Pancreas (tissue), 10 donors: ENCODE measurements at regions not wholly inside any gene's neighbourhood (a gene's known extent, or its start where the extent isn't known, plus 50 kb on each side); places are given as distances from the start of the nearest gene placed in this dataset.

Experiments used
- ATAC-seq, 4 donors: fragments of 200-7000 bp; cut with Tn5 transposase; one replicate each; pipeline versions ENCODE4 v1.8.0 to v1.9.1; 2020; ENCODE audit warnings: mild to moderate bottlenecking in 4 of 4, moderate library complexity in 4 of 4
- DNase-seq, 6 donors: peaks; one replicate each; pipeline ENCODE4 v3.0.0-alpha.2; 2020
- FAIRE-seq: peaks from 2 replicates; lab custom pipeline; 2012; peaks lifted over from hg19 to GRCh38; lab: Jason Lieb, UNC
- H3K27ac ChIP-seq, 4 donors: fragments of 200-600 bp; sonication (generic); 1 replicate in 3 of 4; 2 replicates in 1 of 4; pipeline versions ENCODE4 v1.5.0 to v1.8.0; 2020
- H3K27me3 ChIP-seq, 4 donors: fragments of 200-600 bp; one replicate each; pipeline ENCODE4 v1.8.0; 2021
- H3K36me3 ChIP-seq, 3 donors: fragments of 200-600 bp; sonication (generic) in 1 of 3; one replicate each; pipeline versions ENCODE4 v1.5.0 to v1.8.0; 2020 to 2021
- H3K4me1 ChIP-seq, 3 donors: fragments of 200-600 bp; one replicate each; pipeline ENCODE4 v1.8.0; 2021
- H3K4me3 ChIP-seq, 4 donors: fragments of 200-600 bp; sonication (generic) in 2 of 4; one replicate each; pipeline versions ENCODE4 v1.5.0 to v1.8.0; 2020 to 2021
- H3K9me3 ChIP-seq, 4 donors: fragments of 200-600 bp; one replicate each; pipeline ENCODE4 v1.8.0; 2021
- WGBS, 2 donors: extraction: QIAGEN DNeasy Blood & Tissue Kit; methylation state at CpG; one replicate each; pipeline ENCODE4 v1.1.7; 2013; 5-methylcytosine and 5-hydroxymethylcytosine counted together
- intact Hi-C, 3 donors: fragments of 100-400 bp; cut with DNase I; formaldehyde crosslinking; loops; one replicate each; pipeline versions ENCODE4 v1.11.1 to v1.14.2; 2022
- TF ChIP-seq, protein P1 (sequence below), 4 donors: fragments of 200-600 bp; sonication (generic) in 3 of 4; IDR thresholded peaks; one replicate each; pipeline versions ENCODE4 v1.5.0 to v1.8.0; 2021; ENCODE audit warnings: antibody characterized with exemption in 4 of 4
- donor health status: healthy with polysubstance abuse.
- donor health status: DM: no; HTN: no; CAD: no; lungs with moderate emphysema.
- donor health status: DM: no; HTN: no; CAD: no.
- donor health status: control.
- donor health status: control.
- donor health status: Bipolar disorder and iron deficiency.
- donor health status: DM: yes; HTN: yes; CAD: no.
- donor health status: DM: no; HTN: no; CAD: no.
- donor health status: DM: no; HTN: no; CAD: no.
- donor health status: DM: yes; HTN: yes; CAD: no.

DNA sequence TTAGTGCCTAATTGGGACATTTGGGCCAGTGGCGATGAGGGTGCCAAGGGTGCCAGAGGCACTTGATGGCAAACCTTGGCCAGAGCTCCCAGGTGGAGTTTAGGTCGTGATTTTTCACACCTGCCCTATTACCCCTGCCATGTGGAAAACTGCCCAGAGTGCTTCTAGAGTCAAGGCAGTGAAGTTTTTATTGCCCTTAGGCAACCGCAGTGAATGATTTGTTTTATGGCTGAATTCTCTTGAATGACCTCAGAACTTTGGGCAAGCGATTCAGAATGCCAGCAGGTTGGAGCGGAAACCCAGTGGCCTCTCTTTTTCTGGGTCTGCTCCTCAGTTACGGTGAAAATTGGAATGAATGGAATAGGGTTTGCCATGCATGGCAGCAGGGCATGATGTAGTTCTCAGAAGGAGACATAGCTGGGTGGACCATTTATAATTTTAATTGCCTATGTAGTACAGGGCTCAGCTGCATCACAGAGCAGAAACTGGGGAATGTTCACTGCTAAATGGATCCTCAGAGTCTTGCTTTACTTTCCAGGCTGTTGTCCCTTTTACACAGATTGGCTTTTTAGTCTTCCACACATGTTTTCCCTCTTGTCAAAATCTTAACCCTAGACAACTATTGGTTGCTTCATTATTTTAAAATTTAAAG is 820.0 kb upstream of the SEMA6A start:
- no peaks in the 10 kb centered on the region for H3K27me3 ChIP-seq
- H3K36me3 ChIP-seq: no peaks in the 10 kb centered on the region
- no peak overlapping the region for H3K4me3 ChIP-seq
- H3K4me1 ChIP-seq: no peaks in the 10 kb centered on the region
- intact Hi-C loops: no loop called here
- WGBS, 2 donors: 61 to 68% methylated on average over 6 of the region's 6 CpGs
- H3K9me3 ChIP-seq: no peaks in the 10 kb centered on the region
- TF ChIP-seq, protein P1, sequence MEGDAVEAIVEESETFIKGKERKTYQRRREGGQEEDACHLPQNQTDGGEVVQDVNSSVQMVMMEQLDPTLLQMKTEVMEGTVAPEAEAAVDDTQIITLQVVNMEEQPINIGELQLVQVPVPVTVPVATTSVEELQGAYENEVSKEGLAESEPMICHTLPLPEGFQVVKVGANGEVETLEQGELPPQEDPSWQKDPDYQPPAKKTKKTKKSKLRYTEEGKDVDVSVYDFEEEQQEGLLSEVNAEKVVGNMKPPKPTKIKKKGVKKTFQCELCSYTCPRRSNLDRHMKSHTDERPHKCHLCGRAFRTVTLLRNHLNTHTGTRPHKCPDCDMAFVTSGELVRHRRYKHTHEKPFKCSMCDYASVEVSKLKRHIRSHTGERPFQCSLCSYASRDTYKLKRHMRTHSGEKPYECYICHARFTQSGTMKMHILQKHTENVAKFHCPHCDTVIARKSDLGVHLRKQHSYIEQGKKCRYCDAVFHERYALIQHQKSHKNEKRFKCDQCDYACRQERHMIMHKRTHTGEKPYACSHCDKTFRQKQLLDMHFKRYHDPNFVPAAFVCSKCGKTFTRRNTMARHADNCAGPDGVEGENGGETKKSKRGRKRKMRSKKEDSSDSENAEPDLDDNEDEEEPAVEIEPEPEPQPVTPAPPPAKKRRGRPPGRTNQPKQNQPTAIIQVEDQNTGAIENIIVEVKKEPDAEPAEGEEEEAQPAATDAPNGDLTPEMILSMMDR (IDR thresholded peaks at IDR 0.05): no peak
- no peak overlapping the region for H3K27ac ChIP-seq
- ATAC-seq: no peak
- FAIRE-seq: no peak
- no peak for DNase-seq

DNA sequence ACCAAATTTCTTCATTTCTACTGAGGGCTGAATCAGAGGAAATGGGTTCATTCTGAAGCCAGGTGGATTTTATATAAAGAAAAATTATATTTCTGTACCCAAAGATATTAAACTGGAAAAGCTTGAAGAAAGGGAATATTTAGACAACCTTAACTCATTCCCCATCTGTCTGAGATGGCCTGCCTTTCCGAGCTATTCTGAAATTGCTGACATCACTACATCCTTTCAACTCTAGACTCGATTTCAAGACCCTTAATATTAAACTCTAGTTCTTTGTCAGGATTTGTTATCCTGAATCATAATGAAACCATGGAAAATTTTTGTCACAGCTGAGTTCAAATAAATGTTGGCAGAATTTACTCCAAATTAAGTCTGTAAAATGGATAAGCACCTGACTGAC is 818.5 kb upstream of the SEMA6A start:
- intact Hi-C loops: no loop called here
- no peaks in the 10 kb centered on the region for H3K4me1 ChIP-seq
- FAIRE-seq (no peak), DNase-seq (no peak), ATAC-seq (no peak)
- no peak overlapping the region for H3K4me3 ChIP-seq
- H3K27ac ChIP-seq: no peak overlapping the region
- TF ChIP-seq, protein P1 (IDR thresholded peaks at IDR 0.05): no peak
- 48 to 79% methylated on average over 2 of the region's 2 CpGs for WGBS, 2 donors
- H3K36me3 ChIP-seq: no peaks in the 10 kb centered on the region
- no peaks in the 10 kb centered on the region for H3K27me3 ChIP-seq
- no peaks in the 10 kb centered on the region for H3K9me3 ChIP-seq

DNA sequence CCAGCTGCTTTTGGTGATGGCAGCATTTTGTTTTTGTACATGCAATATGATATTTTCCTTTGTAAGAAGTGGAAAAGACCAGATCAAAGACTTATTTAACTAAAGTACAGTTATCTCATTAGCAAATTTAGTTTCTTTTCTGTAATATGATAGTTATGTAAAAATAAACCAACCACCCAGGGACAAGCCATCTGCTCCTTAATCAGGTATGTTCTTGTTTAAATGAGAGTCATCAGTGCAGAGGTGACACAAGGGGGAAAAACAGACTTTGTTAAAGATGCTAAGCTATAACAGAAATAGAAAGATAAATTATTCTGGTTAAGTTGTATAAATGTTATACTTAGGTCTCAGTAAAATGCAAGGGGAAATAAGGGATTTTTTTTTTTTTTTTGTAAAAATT is 805.7 kb upstream of the SEMA6A start:
- ATAC-seq: no peak
- Histone ChIP-seq H3K9me3 (no peaks in the 10 kb centered on the region), H3K27ac (no peak overlapping the region), H3K4me3 (no peak overlapping the region), H3K27me3 (no peaks in the 10 kb centered on the region), H3K4me1 (no peaks in the 10 kb centered on the region), H3K36me3 (no peaks in the 10 kb centered on the region)
- FAIRE-seq: no peak
- TF ChIP-seq, protein P1 (IDR thresholded peaks at IDR 0.05): no peak
- intact Hi-C loops: no loop called here
- DNase-seq: no peak

DNA sequence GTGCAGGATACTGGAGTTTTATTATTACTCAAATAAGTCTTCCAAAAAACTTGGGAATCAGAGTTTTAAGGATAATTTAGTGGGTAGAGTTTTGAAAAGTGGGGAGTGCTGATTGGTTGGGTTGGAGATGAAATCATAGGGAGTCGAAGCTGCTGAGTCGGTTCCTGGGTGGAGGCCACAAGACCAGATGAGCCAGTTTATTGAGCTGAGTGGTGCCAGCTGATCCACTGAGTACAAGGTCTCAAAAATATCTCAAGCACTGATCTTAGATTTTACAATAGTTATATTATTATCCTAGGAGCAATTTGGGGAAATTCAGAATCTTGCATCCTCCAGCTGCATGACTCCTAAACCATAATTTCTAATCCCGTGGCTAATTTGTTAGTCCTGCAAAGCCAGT is 804.9 kb upstream of the SEMA6A start:
- 50 to 81% methylated on average over 3 of the region's 3 CpGs for WGBS, 2 donors
- ATAC-seq (no peak), DNase-seq (no peak), FAIRE-seq (no peak)
- Histone ChIP-seq H3K36me3 (no peaks in the 10 kb centered on the region), H3K27ac (no peak overlapping the region), H3K4me3 (no peak overlapping the region), H3K4me1 (no peaks in the 10 kb centered on the region), H3K9me3 (no peaks in the 10 kb centered on the region), H3K27me3 (no peaks in the 10 kb centered on the region)
- intact Hi-C loops: no loop called here
- TF ChIP-seq, protein P1 (IDR thresholded peaks at IDR 0.05): no peak

DNA sequence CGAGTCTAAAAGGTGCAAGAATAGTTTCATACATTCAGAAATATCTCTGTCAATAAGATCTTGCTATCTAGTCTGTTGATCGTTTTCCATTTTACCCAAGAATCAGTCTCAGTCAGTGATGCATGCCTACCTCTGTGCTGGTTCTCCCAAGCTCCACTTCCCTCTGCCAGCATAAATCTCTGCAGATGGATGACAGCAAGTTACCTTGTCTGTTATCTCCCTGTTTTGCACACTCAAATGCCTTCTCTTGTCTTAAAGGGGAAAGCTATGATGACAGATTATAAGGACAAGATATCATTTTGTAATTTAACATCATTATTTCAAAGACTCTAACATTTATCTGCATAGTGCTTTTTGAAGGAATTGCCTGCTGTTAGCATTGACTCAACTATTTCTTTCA is 802.1 kb upstream of the SEMA6A start:
- H3K27ac ChIP-seq: no peak overlapping the region
- H3K9me3 ChIP-seq: no peaks in the 10 kb centered on the region
- H3K4me3 ChIP-seq: no peak overlapping the region
- H3K4me1 ChIP-seq: no peaks in the 10 kb centered on the region
- TF ChIP-seq, protein P1 (IDR thresholded peaks at IDR 0.05): no peak
- intact Hi-C loops: no loop called here
- DNase-seq: no peak
- H3K27me3 ChIP-seq: no peaks in the 10 kb centered on the region
- WGBS, 2 donors: 29 to 51% methylated on average over 2 of the region's 2 CpGs
- no peaks in the 10 kb centered on the region for H3K36me3 ChIP-seq
- ATAC-seq: no peak
- FAIRE-seq: no peak
